COLO829 (cell line): ENCODE measurements at regions not wholly inside any gene's neighbourhood (a gene's known extent, or its start where the extent isn't known, plus 50 kb on each side); places are given as distances from the start of the nearest gene placed in this dataset.

Experiments used
- DNase-seq: peaks from one replicate; pipeline ENCODE4 v3.0.0; 2012; ENCODE audit warnings: low spot score

DNA sequence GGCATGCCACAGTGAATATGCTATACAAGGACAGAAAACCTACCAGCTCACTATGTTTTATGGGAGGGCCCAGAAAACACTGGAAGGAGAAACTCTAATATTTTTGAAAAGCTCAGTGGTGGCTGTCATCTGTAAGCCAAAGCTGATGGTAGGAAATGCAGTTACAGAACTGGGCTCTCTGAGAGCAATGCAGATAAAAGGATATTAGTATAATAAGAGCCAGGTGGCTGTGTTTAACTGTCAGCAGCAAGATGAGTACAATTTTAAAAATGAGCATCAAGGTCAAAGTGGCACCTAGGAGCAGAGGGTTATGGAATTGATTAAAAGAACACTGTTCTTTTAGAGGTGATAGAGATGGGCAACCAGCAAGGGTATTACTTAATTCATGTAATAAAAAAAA lies 345.0 kb downstream of the NDFIP2 start:
- no peak for DNase-seq

DNA sequence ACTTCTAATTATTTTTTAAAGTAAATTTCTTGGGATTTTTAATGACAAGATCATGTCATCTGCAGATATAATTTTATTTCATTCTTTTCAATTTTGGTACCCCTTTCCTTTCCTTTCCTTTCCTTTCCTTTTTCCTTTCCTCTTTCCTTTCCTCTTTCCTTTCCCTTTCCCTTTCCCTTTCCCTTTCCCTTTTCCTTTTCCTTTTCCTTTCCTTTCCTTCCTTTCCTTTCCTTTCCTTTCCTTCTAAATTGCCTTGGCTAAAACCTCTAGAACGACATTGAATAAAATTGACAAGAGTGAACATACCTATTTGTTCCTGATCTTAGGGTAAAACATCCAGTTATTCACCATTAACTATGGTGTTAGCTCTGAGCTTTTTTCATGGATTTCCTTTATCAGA lies 334.1 kb downstream of the NDFIP2 start:
- DNase-seq = no peak

DNA sequence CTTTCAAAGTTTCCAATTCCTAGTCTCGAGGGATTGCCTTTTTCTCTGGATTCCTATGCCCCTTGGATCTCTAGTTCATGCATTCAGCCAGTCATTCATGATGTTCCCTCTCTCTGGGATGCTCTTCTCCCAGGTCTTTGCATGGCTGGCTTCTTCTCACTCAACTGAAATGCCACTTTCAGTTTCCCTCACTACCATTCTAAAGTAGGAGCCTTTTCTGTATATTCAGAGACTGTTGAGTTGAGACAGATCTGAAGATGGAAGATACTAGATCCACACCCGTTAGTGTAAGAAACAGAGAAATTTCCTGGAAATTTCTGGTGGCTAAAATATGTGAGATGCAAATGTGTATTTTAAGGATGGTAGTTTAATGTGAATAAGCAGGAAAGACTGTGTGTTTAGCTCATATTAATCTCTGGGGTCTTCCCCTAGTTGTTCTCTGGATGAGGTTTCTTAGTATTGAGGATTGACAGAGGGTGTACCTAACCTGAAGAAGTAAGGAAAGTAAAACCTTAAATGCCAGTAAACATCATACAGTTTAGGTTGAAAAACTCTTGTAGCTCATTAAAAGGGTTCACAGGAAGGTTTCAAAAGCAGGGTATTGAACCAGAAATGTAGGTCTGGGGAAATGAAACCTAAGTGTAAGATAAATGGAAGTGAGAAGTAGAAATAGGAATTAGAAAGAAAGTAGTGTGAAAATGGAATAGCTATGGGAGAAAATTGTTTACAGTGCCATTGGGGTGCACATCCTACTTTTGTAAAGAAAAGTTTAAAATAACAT lies 331.3 kb downstream of the NDFIP2 start:
- no peak for DNase-seq

DNA sequence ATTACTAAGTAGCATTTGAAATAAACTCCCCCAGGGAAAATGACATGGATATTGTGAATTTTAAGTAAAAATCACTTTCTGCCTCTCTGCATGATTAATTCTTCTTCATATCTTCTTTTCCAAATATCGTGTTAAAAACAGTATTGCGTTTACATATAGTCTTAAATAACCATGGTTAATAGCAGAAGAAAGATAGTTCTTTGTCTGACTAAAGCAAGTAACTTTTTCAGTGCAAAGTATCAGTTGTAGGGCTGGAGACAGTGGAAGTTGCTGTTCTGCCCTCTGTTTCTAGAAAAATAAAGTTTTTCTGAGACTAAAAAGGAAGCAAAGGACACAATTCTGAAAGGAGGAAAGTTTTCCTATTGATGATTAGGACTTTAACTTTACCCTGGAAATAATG lies 330.2 kb downstream of the NDFIP2 start:
- no peak for DNase-seq

DNA sequence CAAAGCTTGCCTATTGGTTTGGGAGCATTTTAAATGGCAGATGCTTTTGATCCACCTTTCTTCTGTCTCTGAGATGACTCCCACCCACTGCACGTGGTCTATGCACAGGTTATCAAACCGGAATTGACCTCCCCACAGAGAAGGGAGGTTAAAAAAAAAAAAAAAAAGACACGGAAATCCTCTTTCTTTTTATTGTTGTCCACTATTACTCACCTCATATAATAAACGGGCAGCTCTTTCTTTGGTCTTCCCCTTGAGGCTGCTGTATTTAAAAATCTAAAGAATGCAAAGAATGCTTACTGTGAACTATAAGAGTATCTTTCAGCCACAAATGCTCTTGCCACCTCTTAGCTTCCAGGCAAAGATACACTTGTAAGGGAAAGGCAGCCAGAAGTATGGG lies 329.7 kb downstream of the NDFIP2 start:
- DNase-seq = peak; percentile 51

DNA sequence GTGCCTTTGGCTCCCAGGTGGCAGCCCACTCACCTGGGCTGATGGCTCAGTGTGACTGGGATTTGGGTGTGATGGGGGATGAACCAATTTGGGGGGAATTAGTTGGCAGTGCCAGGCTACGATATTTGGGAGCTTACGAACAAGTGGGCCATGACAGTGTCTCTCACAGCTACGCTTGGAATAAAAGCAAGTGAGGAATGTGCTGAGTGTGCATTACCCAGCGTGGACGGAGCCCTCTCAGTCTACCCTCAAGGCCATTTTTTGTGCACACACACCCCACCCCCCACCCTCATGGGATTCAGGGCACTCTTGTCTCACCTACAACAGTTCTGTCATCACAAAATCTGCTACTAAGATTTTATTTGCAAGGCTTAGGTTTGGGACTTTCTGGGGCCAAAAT lies 329.1 kb downstream of the NDFIP2 start:
- no peak for DNase-seq

DNA sequence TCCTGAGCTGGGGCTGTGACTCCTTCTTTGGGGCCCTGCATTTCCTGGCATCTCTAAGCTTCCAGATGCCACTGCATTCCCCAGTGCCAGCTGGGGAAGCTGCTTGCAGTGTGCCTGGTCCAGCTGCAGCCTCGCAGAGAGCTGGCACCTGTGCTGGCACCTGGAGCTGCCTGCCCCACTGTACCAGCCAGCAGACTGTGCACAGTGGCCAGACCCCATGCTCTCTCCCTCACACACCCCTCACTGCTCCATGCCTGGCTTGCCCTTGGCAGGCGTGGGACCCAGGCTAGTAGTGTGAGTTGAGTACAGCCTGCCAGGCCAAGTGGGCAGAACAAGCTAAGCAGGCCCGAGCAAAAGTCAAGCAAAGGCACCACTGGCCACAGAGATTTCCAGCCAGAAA lies 327.5 kb downstream of the NDFIP2 start:
- no peak for DNase-seq

DNA sequence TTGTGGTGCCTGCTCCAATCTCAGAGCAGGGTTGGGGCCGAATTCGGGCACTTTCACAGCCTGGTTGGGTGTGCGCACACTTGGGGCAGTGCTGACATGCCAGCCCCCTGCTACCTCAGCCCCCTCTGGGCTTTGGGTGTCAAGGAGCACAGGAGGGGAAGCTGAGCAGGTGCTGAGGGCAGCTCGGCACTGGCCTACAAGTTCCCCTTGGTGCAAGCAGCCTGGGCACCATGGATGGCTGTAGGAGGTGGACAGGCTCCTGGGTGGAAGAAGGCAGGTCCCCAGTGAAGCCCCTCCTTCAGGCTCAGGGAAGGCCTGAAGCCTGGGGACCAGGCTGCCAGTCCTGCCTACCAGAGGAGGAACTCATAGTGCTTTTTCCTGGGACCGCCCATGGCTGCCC lies 326.6 kb downstream of the NDFIP2 start:
- DNase-seq = no peak

DNA sequence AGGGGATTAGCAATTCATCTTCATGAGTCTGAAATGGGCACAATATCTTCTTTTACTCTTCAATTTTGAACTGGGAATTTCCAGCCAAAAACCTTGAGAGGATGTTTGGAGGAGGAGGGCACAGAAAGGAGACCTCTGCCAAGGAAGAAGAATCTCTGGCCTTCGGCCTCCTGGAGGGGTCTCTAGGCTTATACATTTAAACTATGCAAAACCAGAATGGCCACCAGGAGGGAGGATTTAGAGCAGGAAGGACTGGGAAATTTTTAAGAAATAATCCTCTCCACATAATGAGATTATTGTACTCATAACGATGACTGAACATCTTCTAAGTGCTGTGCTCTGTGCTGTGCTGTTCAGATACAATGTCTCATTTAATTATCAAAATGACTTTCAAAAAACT lies 325.9 kb downstream of the NDFIP2 start:
- DNase-seq = peak; percentile 56

DNA sequence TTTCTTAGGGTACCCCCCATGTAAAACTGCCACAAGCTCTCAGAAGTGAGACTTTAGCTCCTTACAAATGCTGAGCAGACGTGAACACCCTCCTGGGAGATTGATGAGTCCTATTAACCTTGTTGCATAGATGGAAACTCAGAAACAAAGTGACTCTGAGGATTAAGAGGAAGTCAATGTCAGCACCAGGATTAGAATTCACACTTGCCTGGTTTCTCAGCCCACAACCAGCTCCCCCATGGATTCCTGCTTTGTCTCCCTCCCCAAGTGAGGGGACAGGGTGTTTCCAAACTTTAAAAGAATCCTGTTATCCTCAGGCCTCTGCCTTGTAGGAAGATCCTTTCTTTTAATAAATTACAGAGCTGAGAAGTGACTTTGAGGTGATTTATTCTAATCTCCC lies 324.4 kb downstream of the NDFIP2 start:
- no peak for DNase-seq

DNA sequence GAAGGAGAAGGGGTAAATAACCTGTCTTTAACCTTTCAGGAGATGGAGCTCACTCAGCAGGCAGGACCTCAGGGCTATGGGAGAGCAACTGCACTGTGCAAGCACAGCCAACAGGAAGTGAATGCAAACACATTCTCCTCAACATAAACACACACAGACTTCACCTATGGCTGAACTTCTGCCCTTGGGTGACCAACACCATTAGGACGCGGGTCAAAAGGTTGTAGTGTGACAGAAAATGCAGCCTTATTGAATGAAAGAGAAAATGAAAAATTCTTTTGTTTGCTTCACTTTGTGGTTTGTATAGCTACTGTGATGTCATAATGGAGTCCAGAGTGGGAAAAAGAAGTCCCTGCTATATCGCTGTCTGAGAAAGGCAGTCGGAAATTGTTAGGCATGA lies 323.0 kb downstream of the NDFIP2 start:
- DNase-seq = no peak

DNA sequence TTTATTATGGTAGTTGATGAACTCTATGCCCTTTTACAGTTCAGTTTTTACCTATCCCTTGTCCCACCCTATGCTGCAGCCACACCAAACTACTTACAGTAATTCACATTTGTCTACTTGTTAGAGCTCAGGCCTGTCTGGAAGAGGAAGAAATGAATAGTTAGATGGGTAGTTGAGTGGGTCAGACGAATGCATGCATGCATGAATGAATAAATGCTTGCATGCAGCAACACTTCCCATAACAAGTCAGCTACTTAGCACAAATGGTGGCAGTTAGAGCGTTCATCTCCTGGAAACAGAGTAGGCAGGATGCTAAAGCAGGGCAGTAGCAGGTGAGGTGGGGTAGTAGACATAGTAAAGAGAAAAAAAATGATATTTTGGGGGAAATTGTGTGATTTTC lies 322.3 kb downstream of the NDFIP2 start:
- DNase-seq = no peak

DNA sequence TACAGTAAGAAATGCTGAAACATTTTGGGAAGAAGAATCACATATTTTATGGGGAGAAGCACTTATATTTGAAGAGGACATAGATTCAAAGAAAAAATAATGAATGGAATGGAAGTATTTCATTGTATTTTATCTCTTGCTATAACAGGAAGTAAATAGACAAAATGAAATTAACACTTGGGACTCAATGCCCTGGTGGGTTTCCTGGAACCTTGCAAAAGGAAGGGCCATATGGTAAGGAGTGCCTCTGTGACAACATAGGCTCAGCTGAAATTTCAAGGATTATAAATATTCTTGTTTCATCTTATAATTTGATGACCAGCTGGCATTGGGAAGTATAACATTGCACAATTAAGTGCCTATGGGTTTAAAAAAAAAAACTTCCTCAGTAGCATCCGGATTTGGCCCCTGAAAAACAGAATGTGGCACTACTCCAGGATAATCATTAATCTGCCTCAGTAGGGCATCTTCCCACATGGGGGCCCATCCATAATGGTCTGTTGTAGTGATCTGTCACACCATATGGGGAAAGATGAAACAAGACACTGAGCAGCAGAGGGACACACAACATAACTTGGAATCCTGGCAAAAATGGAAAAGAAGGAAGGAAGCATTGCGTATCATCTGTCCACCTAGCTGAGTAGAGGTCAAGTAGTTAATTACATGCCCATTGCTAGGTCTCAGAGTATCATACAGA lies 321.6 kb downstream of the NDFIP2 start:
- no peak for DNase-seq

DNA sequence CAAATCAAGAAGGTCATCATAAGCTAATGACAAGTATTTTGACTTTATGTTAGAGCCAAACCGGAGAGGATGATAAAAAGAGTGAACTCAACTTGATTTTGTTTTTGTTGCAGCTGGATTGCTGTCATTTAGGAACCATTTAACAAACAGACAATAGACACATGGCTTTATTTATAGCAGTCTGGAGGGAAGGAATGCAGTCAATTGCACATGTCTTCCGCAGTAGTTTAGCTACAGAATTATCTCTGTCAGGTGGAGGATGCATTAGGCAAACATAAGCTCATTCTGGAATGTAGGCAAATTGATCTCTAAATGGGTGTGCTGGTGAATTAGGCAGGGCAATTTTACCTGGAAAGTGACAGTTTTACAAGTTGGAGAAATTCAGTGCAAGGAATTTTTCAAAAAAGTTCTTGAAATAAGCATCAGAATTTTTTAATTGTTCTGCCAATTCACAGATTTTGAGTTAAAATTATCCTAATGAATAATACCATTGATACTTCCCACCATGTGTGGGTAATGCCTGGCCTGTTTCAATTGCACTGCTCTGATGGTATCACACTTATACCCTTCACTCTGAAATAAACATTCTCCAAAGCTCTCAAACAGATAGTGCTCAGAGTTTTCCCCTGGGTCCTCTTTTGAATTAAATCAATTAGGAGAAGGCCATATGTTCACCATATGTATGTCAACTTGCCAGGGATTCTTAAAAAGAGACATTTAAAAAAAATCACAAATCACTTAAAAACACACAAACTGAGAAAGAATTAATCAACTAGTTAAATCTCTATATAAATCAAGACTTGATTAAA lies 318.3 kb downstream of the NDFIP2 start:
- DNase-seq = no peak

DNA sequence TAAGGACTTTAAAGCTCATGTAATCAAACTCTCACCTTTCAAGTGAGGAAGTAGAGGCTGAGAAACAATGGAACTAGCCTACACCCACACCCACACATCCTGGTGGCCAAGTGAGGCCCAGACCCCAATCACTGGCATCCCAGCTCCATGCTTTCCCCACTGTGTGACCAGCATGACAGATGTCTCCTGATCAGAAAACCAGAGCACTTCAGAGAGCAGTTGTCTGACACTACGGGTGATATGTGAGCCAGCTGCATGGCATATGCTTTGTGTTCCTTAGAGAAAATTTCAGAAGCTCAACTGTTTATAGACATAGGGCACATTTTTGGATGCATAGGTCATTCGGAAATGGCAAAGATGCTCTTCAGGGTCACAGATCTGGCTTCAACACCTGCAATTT lies 315.2 kb downstream of the NDFIP2 start:
- no peak for DNase-seq

DNA sequence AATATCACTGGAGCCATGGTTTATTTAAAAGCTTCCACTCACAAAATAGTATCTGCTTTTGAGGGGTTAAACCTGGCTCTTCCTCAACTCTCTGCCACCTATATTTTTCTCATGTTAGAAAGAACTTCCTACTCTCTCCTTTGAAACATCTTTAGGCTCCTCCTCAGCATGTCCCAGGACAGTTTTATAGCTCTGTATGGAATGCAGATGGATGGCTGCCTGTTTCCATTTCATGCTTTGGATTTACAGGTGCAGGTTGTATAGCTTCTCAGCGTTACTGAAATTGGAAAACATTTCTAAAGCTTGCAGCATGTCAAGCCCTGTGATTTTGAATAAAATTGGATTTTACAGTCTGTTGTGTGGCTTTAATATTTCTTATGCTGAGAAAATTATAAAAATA lies 314.0 kb downstream of the NDFIP2 start:
- no peak for DNase-seq

DNA sequence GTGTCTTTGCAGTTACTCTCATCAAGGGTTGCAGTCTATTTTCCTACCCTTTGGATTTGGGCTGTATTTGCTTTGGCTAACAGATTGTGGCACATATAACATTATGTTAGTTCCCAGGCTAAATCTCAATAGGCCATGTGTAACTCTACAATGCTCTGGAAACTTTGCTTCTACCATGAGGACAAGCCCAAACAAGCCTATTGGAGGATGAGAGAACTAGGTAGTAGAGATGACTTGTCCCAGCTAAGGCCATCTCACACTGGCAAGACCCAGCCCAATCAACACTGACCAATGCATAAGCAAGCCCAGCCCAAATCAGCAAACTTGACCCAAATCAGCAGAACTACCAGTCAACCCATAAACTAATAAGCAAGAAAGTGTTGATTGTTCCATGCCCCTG lies 311.8 kb downstream of the NDFIP2 start:
- DNase-seq = no peak

DNA sequence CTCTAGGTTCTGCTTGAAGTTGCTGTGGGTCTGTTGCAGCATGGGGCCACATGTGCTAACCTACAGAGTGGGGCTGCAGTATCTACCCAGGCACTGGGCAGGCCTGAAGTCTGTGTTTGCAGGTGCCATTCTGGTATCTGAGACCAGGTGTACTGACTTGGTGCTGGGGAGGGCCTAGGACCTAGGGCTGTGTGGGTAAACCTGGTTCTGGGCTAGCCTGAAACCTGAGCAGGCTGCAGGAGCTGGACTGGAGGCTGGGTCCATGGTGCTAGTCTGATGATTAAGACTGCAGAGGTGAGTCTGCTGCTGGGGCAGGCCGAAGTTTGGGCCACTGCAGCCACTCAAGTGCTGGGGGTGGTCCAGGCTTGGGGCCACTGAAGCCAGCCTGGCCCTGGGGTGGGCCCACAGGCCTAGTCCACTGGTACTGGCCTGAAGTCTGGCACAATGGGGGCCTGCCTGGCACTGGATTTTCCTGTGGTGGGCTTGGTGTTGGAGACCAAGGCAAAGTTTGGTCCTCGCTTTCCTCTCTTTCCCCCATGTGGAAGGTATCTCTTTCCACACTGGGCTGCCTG lies 310.6 kb downstream of the NDFIP2 start:
- no peak for DNase-seq

DNA sequence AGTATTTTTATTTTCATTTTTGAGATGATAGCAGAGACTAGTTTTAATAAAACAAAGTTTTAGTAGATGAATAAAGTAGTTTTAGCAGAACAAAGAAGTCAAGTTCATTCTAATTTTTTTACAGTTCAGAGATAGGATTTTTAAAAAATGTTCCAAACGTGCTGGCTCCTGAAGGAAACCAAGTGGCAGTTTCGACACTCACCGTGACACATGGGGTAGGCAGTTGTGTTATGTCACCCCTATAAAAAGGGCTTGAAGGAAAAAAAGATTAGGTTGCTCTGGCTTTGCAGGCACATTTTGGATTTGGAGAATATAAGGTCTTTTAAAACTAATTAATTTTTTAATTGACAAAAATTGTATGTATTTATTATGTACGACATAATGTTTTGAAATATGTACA lies 305.2 kb downstream of the NDFIP2 start:
- no peak for DNase-seq

DNA sequence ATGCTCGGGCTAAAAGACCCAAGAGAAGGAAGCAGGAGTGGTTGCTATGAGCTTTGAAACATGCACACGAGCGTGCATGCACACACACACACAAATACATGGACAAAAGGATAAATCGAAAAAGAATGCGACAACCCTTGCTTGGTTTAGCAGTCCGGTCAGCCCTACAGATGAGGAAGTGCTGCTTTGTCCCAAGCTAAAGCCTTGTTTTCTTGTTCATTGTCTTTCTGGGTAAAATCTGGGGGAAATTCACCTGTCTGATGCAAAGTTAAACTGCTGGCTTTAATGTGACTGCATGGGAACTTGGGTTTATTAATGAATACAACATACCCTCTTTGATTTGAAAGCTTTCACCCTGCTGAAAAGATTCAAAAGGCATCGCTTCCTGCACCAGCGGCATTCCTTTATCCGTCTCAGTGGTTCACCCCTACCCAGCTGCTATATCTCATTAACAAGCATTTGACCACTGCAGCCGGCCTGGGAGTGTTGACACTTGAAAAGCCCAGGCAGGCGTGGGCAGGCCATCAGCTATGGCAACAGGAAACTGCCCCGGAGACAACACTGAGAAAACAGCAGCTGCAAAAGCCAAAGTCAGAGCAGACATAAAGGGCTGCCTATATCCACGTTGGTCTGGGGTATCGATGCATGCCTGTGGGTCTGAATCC lies 301.7 kb downstream of the NDFIP2 start:
- peak; percentile 82 for DNase-seq

DNA sequence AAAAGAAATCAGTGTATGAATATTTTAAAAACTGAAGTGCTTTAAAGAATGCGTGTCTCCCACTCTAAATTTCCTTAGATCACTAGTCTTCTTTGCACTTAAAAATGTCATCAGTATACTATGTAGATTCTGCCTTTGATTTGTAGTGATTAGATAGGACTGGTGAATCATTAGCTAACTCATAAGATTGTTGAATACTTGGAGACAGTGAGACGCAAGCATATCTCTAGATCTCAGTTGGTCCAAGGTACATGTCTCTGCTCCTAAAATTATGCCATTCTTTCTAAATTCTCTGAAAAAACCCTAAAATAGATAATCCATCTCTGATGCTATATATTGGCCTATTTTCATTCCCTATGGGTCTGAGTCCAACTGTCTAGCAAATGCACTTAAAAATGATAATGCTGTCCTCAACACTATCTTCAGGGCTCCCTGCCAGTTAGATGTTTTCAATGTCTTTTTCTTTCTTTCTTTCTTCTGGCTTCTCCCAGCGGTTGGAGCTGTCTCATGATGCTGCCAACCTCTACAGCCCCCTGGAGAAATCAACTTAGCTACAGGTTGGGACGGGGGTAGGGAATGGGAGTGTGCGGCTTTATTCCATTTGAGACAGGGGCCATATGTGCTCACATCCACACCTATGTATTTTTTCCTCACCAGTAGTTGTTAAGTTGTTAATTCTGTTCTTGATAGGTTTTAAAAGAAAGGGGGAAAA lies 301.0 kb downstream of the NDFIP2 start:
- no peak for DNase-seq

DNA sequence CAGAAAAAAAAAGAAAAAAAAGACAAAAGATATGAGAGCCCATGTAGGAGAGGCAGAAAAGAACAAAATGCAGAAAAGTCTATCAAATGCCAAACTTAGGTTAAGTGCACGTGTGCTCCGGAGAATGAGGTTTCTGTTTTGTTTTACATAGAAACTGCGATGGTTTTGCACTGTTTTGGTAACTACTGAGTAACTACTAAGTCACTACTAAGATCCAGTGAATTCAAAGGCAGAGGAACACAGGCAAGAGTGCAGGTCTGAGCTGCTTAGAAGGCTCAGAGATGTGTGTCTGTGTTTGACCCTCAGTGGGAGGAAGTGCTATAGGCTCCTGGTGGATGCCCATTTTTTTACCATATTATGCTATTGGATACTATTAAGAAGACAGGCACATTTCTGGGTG lies 299.3 kb downstream of the NDFIP2 start:
- DNase-seq = no peak
